Fibroblast of the aortic adventitia (primary cell): ENCODE measurements at regions not wholly inside any gene's neighbourhood (a gene's known extent, or its start where the extent isn't known, plus 50 kb on each side); places are given as distances from the start of the nearest gene placed in this dataset.

Experiments used
- DNase-seq: peaks from one replicate; pipeline ENCODE4 v3.0.0-alpha.2; 2010; ENCODE audit warnings: low read depth
- H3K4me3 ChIP-seq: 2 replicates; pipeline ENCODE4 v1.5.1; 2011; ENCODE audit warnings: low read depth, mild to moderate bottlenecking, control low read depth, low read length, moderate library complexity
- TF ChIP-seq, protein P1 (sequence below): IDR thresholded peaks from 2 replicates; pipeline ENCODE4 v1.5.1; 2011; ENCODE audit warnings: mild to moderate bottlenecking, low read length, control low read depth, inconsistent platforms; ENCODE audit not compliant: insufficient read depth

DNA sequence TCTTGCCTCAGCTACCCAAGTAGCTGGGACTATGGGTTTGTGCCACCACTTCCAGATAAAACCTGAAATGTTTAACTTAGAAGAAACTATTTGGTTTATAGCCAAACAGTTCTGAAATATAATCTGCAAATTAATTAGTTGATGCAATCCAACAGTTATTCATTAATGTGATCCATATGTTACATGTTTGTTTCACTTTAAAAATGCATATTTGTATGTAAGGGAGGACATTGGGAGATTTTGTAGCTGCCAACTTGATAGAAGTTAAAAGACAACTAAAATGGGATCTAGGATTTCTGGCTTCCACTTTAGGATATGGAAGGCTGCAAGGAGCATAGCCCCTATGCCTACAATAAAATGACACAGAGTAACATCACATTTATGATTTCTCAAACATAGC, 532.5 kb upstream of the SLC10A2 start:
- TF ChIP-seq, protein P1, sequence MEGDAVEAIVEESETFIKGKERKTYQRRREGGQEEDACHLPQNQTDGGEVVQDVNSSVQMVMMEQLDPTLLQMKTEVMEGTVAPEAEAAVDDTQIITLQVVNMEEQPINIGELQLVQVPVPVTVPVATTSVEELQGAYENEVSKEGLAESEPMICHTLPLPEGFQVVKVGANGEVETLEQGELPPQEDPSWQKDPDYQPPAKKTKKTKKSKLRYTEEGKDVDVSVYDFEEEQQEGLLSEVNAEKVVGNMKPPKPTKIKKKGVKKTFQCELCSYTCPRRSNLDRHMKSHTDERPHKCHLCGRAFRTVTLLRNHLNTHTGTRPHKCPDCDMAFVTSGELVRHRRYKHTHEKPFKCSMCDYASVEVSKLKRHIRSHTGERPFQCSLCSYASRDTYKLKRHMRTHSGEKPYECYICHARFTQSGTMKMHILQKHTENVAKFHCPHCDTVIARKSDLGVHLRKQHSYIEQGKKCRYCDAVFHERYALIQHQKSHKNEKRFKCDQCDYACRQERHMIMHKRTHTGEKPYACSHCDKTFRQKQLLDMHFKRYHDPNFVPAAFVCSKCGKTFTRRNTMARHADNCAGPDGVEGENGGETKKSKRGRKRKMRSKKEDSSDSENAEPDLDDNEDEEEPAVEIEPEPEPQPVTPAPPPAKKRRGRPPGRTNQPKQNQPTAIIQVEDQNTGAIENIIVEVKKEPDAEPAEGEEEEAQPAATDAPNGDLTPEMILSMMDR = no peak
- H3K4me3 ChIP-seq = no peak overlapping the region
- DNase-seq = no peak

DNA sequence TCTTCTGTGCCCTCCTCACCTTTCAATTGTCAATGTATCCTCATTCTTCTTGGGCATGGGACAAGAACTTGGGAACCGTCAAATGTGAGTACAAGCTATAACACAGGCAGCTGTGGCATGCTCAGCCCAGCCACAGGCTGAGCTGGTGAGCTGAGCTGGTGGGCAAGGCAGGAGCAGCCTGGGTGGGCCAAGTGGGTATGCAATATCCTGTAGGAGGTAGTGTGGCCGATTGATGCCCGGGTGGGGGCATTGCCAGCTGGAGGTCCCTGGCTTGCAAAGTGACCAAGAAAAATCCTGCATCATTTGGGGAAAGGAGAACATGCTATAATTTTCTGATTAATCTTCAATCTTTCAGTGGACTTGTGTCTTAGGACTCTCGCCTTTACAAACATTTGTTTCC, 507.2 kb upstream of the SLC10A2 start:
- TF ChIP-seq, protein P1 = no peak
- no peak overlapping the region for H3K4me3 ChIP-seq
- DNase-seq = no peak

DNA sequence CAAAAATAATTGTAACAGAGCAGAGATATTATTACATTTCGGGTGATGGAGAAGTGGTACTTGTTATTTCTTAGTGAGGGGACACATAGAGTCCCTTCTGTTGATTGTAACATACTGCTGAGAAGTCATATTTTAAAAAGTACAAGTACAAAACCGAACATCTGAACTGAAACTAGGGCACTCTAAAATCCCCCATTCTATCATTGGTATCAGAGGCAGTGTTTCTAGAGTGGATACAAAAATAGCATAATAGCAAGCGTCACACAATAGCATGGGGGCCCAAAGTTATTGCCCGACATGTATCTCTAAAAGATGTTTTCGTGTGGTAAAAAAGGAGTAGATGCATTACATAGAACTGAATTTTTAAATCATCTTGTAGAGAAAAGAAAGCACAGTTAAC, 502.1 kb upstream of the SLC10A2 start:
- TF ChIP-seq, protein P1 = no peak
- DNase-seq = no peak
- H3K4me3 ChIP-seq = no peak overlapping the region

DNA sequence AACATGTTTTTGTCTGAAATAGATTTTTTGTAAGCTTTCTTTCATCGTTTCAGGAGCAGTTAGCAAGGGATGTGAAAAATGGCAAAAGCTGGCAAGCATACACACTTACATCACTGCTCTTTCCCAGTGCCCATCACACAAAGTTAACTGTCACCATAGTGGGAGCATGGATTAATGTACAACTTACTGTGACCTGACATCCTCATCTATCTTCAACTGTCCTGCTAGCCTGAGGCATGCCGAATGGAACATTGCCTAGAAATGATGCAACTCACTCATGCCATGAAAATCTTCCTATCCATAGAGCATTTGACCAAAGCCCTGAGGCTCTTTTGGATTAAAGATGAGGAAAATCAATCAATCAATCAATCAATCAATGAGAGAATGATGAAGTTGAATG, 491.7 kb upstream of the SLC10A2 start:
- TF ChIP-seq, protein P1 = no peak
- no peak overlapping the region for H3K4me3 ChIP-seq
- no peak for DNase-seq

DNA sequence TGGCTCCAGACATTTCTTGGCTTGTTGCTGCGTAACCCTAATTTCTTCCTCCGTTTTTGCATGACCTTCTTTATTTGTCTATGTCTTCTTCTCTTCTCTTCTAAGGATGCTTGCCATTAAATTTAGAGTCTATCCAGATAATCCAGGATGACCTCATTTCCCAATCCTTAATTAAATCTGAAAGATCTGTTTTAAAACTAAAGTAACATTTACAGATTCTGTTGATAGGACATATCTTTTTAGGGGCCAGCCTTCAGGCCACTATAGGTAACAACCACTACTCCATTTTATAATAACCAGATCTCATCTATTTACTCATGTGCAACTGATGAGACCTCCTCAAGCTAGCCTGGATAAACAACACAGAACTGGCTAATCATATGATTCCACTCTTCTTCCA, 490.5 kb upstream of the SLC10A2 start:
- TF ChIP-seq, protein P1 = no peak
- H3K4me3 ChIP-seq = no peak overlapping the region
- DNase-seq = no peak

DNA sequence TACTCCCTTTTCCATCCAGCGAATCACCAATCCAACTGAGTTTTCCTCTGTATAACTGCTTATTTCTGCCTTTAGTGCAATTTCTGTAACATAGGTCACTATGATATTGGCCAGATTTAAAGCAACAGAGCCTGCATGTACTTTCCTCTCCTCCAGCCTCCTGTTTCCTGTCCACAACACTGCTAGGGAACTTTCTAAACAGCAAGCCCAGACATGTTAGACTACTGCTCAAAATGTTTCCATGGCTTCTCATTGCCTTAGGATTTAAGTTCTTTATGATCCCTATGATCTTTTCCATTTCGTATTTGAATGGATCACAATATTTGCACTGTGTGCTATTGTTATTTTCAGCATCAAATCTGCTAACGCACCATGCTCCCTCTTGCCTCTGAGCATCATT, 481.7 kb upstream of the SLC10A2 start:
- TF ChIP-seq, protein P1 = no peak

DNA sequence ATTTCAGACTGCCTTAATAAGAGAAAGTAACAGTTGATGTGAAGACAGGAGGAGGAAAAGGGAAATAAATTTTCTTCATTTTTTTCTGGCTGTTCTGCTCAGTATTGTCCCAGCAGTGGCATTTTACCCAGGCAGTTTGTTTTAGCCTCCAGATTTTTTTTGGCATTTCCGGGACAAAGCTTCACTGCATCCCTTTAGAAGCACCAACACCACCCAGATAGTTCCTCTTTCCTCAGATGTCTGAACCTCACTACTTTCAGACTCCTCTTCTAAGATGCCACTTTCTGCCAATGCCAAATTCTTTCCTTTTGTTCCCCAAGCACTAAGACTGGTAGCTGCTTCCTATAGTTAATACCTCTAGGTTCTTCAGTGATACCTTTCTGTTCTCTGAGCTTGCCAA, 480.1 kb upstream of the SLC10A2 start:
- H3K4me3 ChIP-seq = no peak overlapping the region
- TF ChIP-seq, protein P1 = no peak
- no peak for DNase-seq

More for the DNA sequence above, 481.7 kb upstream of the SLC10A2 start:
- no peak for DNase-seq
- no peak overlapping the region for H3K4me3 ChIP-seq
